Kidney glomerular epithelial cell (primary cell): ENCODE measurements at regions not wholly inside any gene's neighbourhood (a gene's known extent, or its start where the extent isn't known, plus 50 kb on each side); places are given as distances from the start of the nearest gene placed in this dataset.

ENCODE experiments used
- DNase-seq: peaks from one replicate; lab custom pipeline; 2025; lab: John Stamatoyannopoulos, UW

- DNase-seq: no peak
Observed at GRCh38 chr2:235264121-235264493, 229.7 kb upstream of the AGAP1 start.

- DNase-seq: no peak
Observed at GRCh38 chr2:235264512-235264911, 229.3 kb upstream of the AGAP1 start.

- no peak for DNase-seq
Observed at GRCh38 chr2:235265348-235265965, 228.4 kb upstream of the AGAP1 start.

- no peak for DNase-seq
Observed at GRCh38 chr2:235267251-235267650, 226.6 kb upstream of the AGAP1 start.

- peak; percentile 15 for DNase-seq
Observed at GRCh38 chr2:235268535-235268934, 225.3 kb upstream of the AGAP1 start.

GRCh38 chr2:235270291-235270690 is 223.6 kb upstream of the AGAP1 start:
- DNase-seq: no peak

GRCh38 chr2:235270956-235271355 is 222.9 kb upstream of the AGAP1 start:
- peak; percentile 6 for DNase-seq

- DNase-seq: no peak
Observed at GRCh38 chr2:235271936-235272335, 221.9 kb upstream of the AGAP1 start.

GRCh38 chr2:235274023-235274422 is 219.8 kb upstream of the AGAP1 start:
- no peak for DNase-seq

GRCh38 chr2:235277485-235277884 is 216.4 kb upstream of the AGAP1 start:
- no peak for DNase-seq

GRCh38 chr2:235278771-235279355 is 215.0 kb upstream of the AGAP1 start:
- DNase-seq: peak; percentile 15

GRCh38 chr2:235279965-235280364 is 213.9 kb upstream of the AGAP1 start:
- no peak for DNase-seq

- DNase-seq: no peak
Observed at GRCh38 chr2:235283246-235283645, 210.6 kb upstream of the AGAP1 start.

GRCh38 chr2:235286622-235287374 is 207.0 kb upstream of the AGAP1 start:
- no peak for DNase-seq

- no peak for DNase-seq
Observed at GRCh38 chr2:235287375-235287733, 206.5 kb upstream of the AGAP1 start.

- no peak for DNase-seq
Observed at GRCh38 chr2:235291461-235291860, 202.4 kb upstream of the AGAP1 start.

GRCh38 chr2:235293061-235293460 is 200.8 kb upstream of the AGAP1 start:
- no peak for DNase-seq

- DNase-seq: no peak
Observed at GRCh38 chr2:235295831-235296230, 198.0 kb upstream of the AGAP1 start.

- peak; percentile 15 for DNase-seq
Observed at GRCh38 chr2:235300368-235301201, 193.3 kb upstream of the AGAP1 start.

GRCh38 chr2:235301202-235302076 is 192.4 kb upstream of the AGAP1 start:
- no peak for DNase-seq

- no peak for DNase-seq
Observed at GRCh38 chr2:235302263-235302662, 191.6 kb upstream of the AGAP1 start.
